Activated CD4-positive, alpha-beta T cell treated with anti-CD3 and anti-CD28 coated beads for 24 hours (primary cell): ENCODE measurements at regions not wholly inside any gene's neighbourhood (a gene's known extent, or its start where the extent isn't known, plus 50 kb on each side); places are given as distances from the start of the nearest gene placed in this dataset.
"Not testable (repeated sequence)": the region's sequence is repeated elsewhere in the genome, so short reads cannot be mapped to it uniquely, and the experiment has no call there.

Experiments
- DNase-seq, 2 donors: peaks; one replicate each; pipeline ENCODE4 v3.0.0-alpha.2; 2020; ENCODE audit warnings: low read depth in 2 of 2

GRCh38 chr5:171542525-171543140 is 123.2 kb downstream of the FGF18 start:
- DNase-seq, result no peak

GRCh38 chr5:171543148-171543815 is 123.8 kb downstream of the FGF18 start:
- DNase-seq, result no peak

- DNase-seq, result no peak
These were observed 125.7 kb downstream of the FGF18 start for GRCh38 chr5:171544913-171545765.

GRCh38 chr5:171549274-171549673 is 129.8 kb downstream of the FGF18 start:
- DNase-seq, result no peak

- DNase-seq, result not testable (repeated sequence)
These were observed 134.4 kb downstream of the FGF18 start for GRCh38 chr5:171553817-171554216.

GRCh38 chr5:171555160-171555559 is 135.7 kb downstream of the FGF18 start:
- DNase-seq, result no peak

- DNase-seq, result peak in 1 of 2 donors; percentile 0
These were observed 143.4 kb downstream of the FGF18 start for GRCh38 chr5:171562822-171563221.

GRCh38 chr5:171568389-171568788 is 148.9 kb downstream of the FGF18 start:
- DNase-seq, result no peak

GRCh38 chr5:171569065-171569712 is 149.7 kb downstream of the FGF18 start:
- DNase-seq, result no peak

GRCh38 chr5:171570244-171570825 is 150.9 kb downstream of the FGF18 start:
- DNase-seq, result no peak

- no peak for DNase-seq
These were observed 152.2 kb downstream of the FGF18 start for GRCh38 chr5:171571663-171572062.

GRCh38 chr5:171573021-171573420 is 153.6 kb downstream of the FGF18 start:
- DNase-seq, result no peak

- DNase-seq, result no peak
These were observed 154.2 kb downstream of the FGF18 start for GRCh38 chr5:171573451-171574225.

- DNase-seq, result no peak
These were observed 154.9 kb downstream of the FGF18 start for GRCh38 chr5:171574376-171574775.

GRCh38 chr5:171575386-171575785 is 155.9 kb downstream of the FGF18 start:
- no peak for DNase-seq

GRCh38 chr5:171575808-171576207 is 156.4 kb downstream of the FGF18 start:
- no peak for DNase-seq

GRCh38 chr5:171577042-171577758 is 157.8 kb downstream of the FGF18 start:
- no peak for DNase-seq

GRCh38 chr5:171578049-171578828 is 158.8 kb downstream of the FGF18 start:
- DNase-seq, result no peak

- no peak for DNase-seq
These were observed 159.5 kb downstream of the FGF18 start for GRCh38 chr5:171578829-171579491.
